ENCODE measurements at regions not wholly inside any gene's neighbourhood (a gene's known extent, or its start where the extent isn't known, plus 50 kb on each side); places are given as distances from the start of the nearest gene placed in this dataset.

GRCh38 chr4:140309124-140309870 lies 64.1 kb upstream of the SCOC start:
- H3K4me3 ChIP-seq (ENCODE audit: low read depth, low read length) = no peak overlapping the region
- no peak for TF ChIP-seq CTCF (IDR thresholded peaks at IDR 0.05; ENCODE audit: insufficient read depth, low read depth, low read length)
- peak; percentile 19 for DNase-seq (ENCODE audit: low read depth)

- DNase-seq (ENCODE audit: low read depth) = peak; percentile 79
- TF ChIP-seq CTCF (IDR thresholded peaks at IDR 0.05; ENCODE audit: insufficient read depth, low read depth, low read length) = no peak
Observed at GRCh38 chr4:140308366-140309123, 64.9 kb upstream of the SCOC start.

GRCh38 chr4:140305053-140305452 lies 68.4 kb upstream of the SCOC start:
- no peak for DNase-seq (ENCODE audit: low read depth)
- H3K4me3 ChIP-seq (ENCODE audit: low read depth, low read length) = no peak overlapping the region
- TF ChIP-seq CTCF (IDR thresholded peaks at IDR 0.05; ENCODE audit: insufficient read depth, low read depth, low read length) = no peak

More at GRCh38 chr4:140308366-140309123, 64.9 kb upstream of the SCOC start:
- no peak overlapping the region for H3K4me3 ChIP-seq (ENCODE audit: low read depth, low read length)

DNA sequence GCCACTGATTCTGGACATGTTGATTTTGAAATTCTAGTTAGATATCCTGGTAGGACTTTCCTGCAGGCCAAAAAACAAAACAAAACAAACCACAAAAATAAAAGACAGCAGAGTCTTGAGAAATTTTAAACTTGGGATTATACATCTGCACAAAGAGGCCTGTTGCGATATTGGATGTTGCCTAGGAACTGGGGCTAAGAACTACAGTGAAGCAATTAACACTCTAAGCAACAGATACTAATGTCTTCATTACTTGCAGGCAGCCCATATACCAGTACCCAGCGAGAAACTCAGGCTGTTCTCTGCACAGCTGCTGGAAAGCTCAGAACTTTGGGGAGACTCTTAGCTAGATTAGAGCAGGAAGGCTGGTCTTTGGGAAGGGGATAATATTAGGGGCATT lies 69.1 kb upstream of the SCOC start:
- H3K4me3 ChIP-seq (ENCODE audit: low read depth, low read length) = no peak overlapping the region
- TF ChIP-seq CTCF (IDR thresholded peaks at IDR 0.05; ENCODE audit: insufficient read depth, low read depth, low read length) = no peak
- DNase-seq (ENCODE audit: low read depth) = peak; percentile 37

DNA sequence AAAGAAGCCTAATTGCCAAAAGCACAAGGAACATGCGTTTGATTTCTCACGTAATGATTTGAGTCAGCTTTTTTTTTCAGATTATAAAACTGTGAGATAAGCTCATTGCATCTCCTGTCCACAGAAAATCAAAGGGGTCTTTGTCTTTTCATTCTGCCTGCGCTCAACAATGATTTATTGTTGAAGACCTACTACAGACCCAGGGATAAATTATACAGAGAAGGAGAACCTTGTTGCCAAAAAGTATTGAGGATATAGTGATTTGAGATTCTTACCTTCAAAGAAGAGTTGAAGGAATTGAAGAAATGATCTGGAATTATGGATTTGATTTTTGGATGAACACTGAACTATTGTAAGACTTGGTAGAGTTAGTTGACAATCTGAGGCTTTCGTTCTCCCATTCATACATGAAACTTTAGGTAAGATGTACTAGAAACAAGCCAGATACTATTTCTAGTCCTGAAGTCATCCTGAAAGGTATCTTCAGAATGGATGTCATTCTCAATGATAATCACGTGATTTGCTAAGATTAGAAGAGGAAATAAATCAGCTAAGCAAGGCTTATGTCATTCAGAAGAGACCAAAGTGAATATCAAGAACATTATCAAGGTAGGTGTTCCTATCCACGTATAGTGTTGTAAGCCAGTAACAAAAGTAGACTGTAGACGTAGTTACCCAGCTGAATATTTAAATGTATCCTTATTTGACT lies 71.1 kb upstream of the SCOC start:
- DNase-seq (ENCODE audit: low read depth) = no peak
- no peak for TF ChIP-seq CTCF (IDR thresholded peaks at IDR 0.05; ENCODE audit: insufficient read depth, low read depth, low read length)

DNA sequence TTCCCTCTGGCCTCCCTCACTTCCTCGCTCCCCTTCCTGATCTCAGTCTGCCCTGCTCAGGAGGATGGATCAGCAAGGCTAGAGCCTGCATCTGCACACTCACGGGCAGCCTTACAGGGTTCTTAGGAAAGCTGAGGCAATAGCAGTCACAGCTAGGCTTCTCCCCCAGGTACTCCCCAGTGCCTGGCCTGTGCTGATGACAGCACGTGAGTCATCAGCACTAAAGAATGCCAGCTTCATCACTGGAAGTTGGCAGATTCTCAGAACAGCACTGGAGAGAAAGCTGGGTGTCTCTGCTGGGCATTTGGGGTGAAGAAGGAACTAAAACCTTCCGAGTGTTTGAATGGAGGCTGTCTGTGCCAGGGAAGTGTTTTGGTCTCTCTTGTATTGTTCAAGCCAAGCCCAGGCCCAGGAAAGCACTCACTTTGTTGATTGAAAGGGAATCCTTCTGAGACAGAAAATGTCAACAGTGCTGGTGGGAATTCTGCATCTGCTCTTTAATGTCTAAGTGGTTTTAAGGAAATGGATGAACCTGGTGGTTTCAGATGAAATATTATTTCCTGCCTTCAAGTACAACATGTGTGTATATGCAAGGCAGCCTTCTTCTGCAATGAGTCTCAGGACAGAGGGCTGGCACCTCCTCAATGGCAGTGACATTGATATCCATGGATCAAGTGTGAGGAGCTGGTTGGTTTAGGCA lies 73.0 kb upstream of the SCOC start:
- TF ChIP-seq CTCF (IDR thresholded peaks at IDR 0.05; ENCODE audit: insufficient read depth, low read depth, low read length) = no peak
- DNase-seq (ENCODE audit: low read depth) = peak; percentile 46

More for the DNA sequence above, 71.1 kb upstream of the SCOC start:
- no peak overlapping the region for H3K4me3 ChIP-seq (ENCODE audit: low read depth, low read length)

More for the DNA sequence above, 73.0 kb upstream of the SCOC start:
- no peak overlapping the region for H3K4me3 ChIP-seq (ENCODE audit: low read depth, low read length)
